Glutamatergic neuron (in vitro differentiated cells): ENCODE measurements at regions not wholly inside any gene's neighbourhood (a gene's known extent, or its start where the extent isn't known, plus 50 kb on each side); places are given as distances from the start of the nearest gene placed in this dataset.

Experiments
- DNase-seq: peaks from one replicate; pipeline ENCODE4 v3.0.0; 2022
- H3K27ac Mint-ChIP-seq: one replicate; pipeline ENCODE4 v1.8.0; 2020; ENCODE audit warnings: mild to moderate bottlenecking, mixed read lengths, inconsistent platforms; ENCODE audit not compliant: unreplicated experiment
- H3K27me3 Mint-ChIP-seq: one replicate; pipeline ENCODE4 v1.8.0; 2020; ENCODE audit warnings: mild to moderate bottlenecking, moderate library complexity, mixed read lengths, inconsistent platforms; ENCODE audit not compliant: unreplicated experiment
- H3K36me3 Mint-ChIP-seq: one replicate; pipeline ENCODE4 v1.8.0; 2020; ENCODE audit warnings: mild to moderate bottlenecking, mixed read lengths, inconsistent platforms; ENCODE audit not compliant: unreplicated experiment
- H3K4me1 Mint-ChIP-seq: one replicate; pipeline ENCODE4 v1.8.0; 2020; ENCODE audit warnings: mild to moderate bottlenecking, low read depth, mixed read lengths, inconsistent platforms; ENCODE audit not compliant: unreplicated experiment
- H3K4me3 Mint-ChIP-seq: one replicate; pipeline ENCODE4 v1.8.0; 2020; ENCODE audit warnings: mild to moderate bottlenecking, mixed read lengths, inconsistent platforms; ENCODE audit not compliant: unreplicated experiment
- H3K9me3 Mint-ChIP-seq: one replicate; pipeline ENCODE4 v1.8.0; 2020; ENCODE audit warnings: mild to moderate bottlenecking, moderate library complexity, mixed read lengths, inconsistent platforms; ENCODE audit not compliant: unreplicated experiment
- CTCF ChIP-seq: fragments of 200-600 bp; sonication (generic); IDR thresholded peaks from one replicate; pipeline ENCODE4 v1.5.0; 2021; ENCODE audit not compliant: partially characterized antibody, unreplicated experiment

- no peak overlapping the region for H3K4me3 Mint-ChIP-seq
- no peak overlapping the region for H3K27ac Mint-ChIP-seq
- peaks cover 3% of the 10 kb centered on the region for H3K27me3 Mint-ChIP-seq
- no peaks in the 10 kb centered on the region for H3K9me3 Mint-ChIP-seq
- no peak for TF ChIP-seq CTCF
- H3K36me3 Mint-ChIP-seq: no peaks in the 10 kb centered on the region
- H3K4me1 Mint-ChIP-seq: peaks cover 5% of the 10 kb centered on the region
- DNase-seq: no peak
These were observed 217.5 kb downstream of the PLA2G4A start for GRCh38 chr1:187046293-187046692.

- peaks cover 3% of the 10 kb centered on the region for H3K27me3 Mint-ChIP-seq
- H3K9me3 Mint-ChIP-seq: no peaks in the 10 kb centered on the region
- no peak for TF ChIP-seq CTCF
- no peak overlapping the region for H3K4me3 Mint-ChIP-seq
- H3K36me3 Mint-ChIP-seq: no peaks in the 10 kb centered on the region
- peak overlapping the region; percentile 34 for H3K27ac Mint-ChIP-seq
- peaks cover 3% of the 10 kb centered on the region for H3K4me1 Mint-ChIP-seq
- DNase-seq: no peak
These were observed 218.5 kb downstream of the PLA2G4A start for GRCh38 chr1:187047298-187047697.

GRCh38 chr1:187051618-187052232 lies 223.0 kb downstream of the PLA2G4A start:
- TF ChIP-seq CTCF: peak; percentile 54
- H3K4me3 Mint-ChIP-seq: no peak overlapping the region
- no peak for DNase-seq
- H3K27ac Mint-ChIP-seq: no peak overlapping the region
- H3K36me3 Mint-ChIP-seq: no peaks in the 10 kb centered on the region
- H3K9me3 Mint-ChIP-seq: no peaks in the 10 kb centered on the region
- peaks cover 8% of the 10 kb centered on the region for H3K4me1 Mint-ChIP-seq
- peaks cover 3% of the 10 kb centered on the region for H3K27me3 Mint-ChIP-seq

- no peaks in the 10 kb centered on the region for H3K27me3 Mint-ChIP-seq
- no peaks in the 10 kb centered on the region for H3K36me3 Mint-ChIP-seq
- no peak overlapping the region for H3K27ac Mint-ChIP-seq
- H3K9me3 Mint-ChIP-seq: no peaks in the 10 kb centered on the region
- no peak for TF ChIP-seq CTCF
- DNase-seq: no peak
- H3K4me3 Mint-ChIP-seq: no peak overlapping the region
- peaks cover 5% of the 10 kb centered on the region for H3K4me1 Mint-ChIP-seq
These were observed 225.1 kb downstream of the PLA2G4A start for GRCh38 chr1:187053876-187054275.

- H3K27ac Mint-ChIP-seq: no peak overlapping the region
- DNase-seq: no peak
- peaks cover 5% of the 10 kb centered on the region for H3K4me1 Mint-ChIP-seq
- H3K36me3 Mint-ChIP-seq: no peaks in the 10 kb centered on the region
- H3K4me3 Mint-ChIP-seq: no peak overlapping the region
- no peaks in the 10 kb centered on the region for H3K9me3 Mint-ChIP-seq
- no peaks in the 10 kb centered on the region for H3K27me3 Mint-ChIP-seq
- no peak for TF ChIP-seq CTCF
These were observed 226.4 kb downstream of the PLA2G4A start for GRCh38 chr1:187054862-187055757.
